Ramos (cell line): ENCODE measurements at regions not wholly inside any gene's neighbourhood (a gene's known extent, or its start where the extent isn't known, plus 50 kb on each side); places are given as distances from the start of the nearest gene placed in this dataset.
"Not testable (repeated sequence)": the region's sequence is repeated elsewhere in the genome, so short reads cannot be mapped to it uniquely, and the experiment has no call there.

Experiments
- in situ Hi-C: fragments of 300-500 bp; cut with MboI; formaldehyde crosslinking; loops from one replicate; pipeline ENCODE4 v1.14.3; 2022; ENCODE audit warnings: low sequenced_read_pairs; ENCODE audit not compliant: unreplicated experiment

- in situ Hi-C loops, result no loop called here
Measured at GRCh38 chr1:194103516-194104246, 917.3 kb upstream of the B3GALT2 start.

- in situ Hi-C loops, result no loop called here
Measured at GRCh38 chr1:194103101-194103500, 916.7 kb upstream of the B3GALT2 start.

GRCh38 chr1:194102607-194103006 lies 916.2 kb upstream of the B3GALT2 start:
- in situ Hi-C loops, result no loop called here

GRCh38 chr1:194084755-194085154 lies 898.3 kb upstream of the B3GALT2 start:
- in situ Hi-C loops, result no loop called here

GRCh38 chr1:194081444-194081843 lies 895.0 kb upstream of the B3GALT2 start:
- in situ Hi-C loops, result no loop called here

GRCh38 chr1:194080826-194081225 lies 894.4 kb upstream of the B3GALT2 start:
- in situ Hi-C loops, result no loop called here

- in situ Hi-C loops, result no loop called here
Measured at GRCh38 chr1:194078765-194079164, 892.4 kb upstream of the B3GALT2 start.

- in situ Hi-C loops, result no loop called here
Measured at GRCh38 chr1:194076646-194077045, 890.2 kb upstream of the B3GALT2 start.

- in situ Hi-C loops, result no loop called here
Measured at GRCh38 chr1:194073833-194074232, 887.4 kb upstream of the B3GALT2 start.

- in situ Hi-C loops, result no loop called here
Measured at GRCh38 chr1:194071205-194071604, 884.8 kb upstream of the B3GALT2 start.

GRCh38 chr1:194069831-194070218 lies 883.4 kb upstream of the B3GALT2 start:
- in situ Hi-C loops, result no loop called here

- in situ Hi-C loops, result no loop called here
Measured at GRCh38 chr1:194069168-194069830, 882.9 kb upstream of the B3GALT2 start.

- in situ Hi-C loops, result no loop called here
Measured at GRCh38 chr1:194068446-194069167, 882.2 kb upstream of the B3GALT2 start.

GRCh38 chr1:194067772-194068171 lies 881.4 kb upstream of the B3GALT2 start:
- in situ Hi-C loops, result no loop called here

- in situ Hi-C loops, result no loop called here
Measured at GRCh38 chr1:194062962-194063361, 876.5 kb upstream of the B3GALT2 start.

GRCh38 chr1:194062526-194062925 lies 876.1 kb upstream of the B3GALT2 start:
- in situ Hi-C loops, result no loop called here

- in situ Hi-C loops, result no loop called here
Measured at GRCh38 chr1:194060481-194060880, 874.1 kb upstream of the B3GALT2 start.

- in situ Hi-C loops, result not testable (repeated sequence)
Measured at GRCh38 chr1:194058268-194058667, 871.9 kb upstream of the B3GALT2 start.

- in situ Hi-C loops, result no loop called here
Measured at GRCh38 chr1:194056169-194056568, 869.8 kb upstream of the B3GALT2 start.

GRCh38 chr1:194055536-194055935 lies 869.1 kb upstream of the B3GALT2 start:
- in situ Hi-C loops, result no loop called here
